Cardiac septum (tissue), 1 donor: ENCODE measurements at regions not wholly inside any gene's neighbourhood (a gene's known extent, or its start where the extent isn't known, plus 50 kb on each side); places are given as distances from the start of the nearest gene placed in this dataset.
"Not testable (repeated sequence)": the region's sequence is repeated elsewhere in the genome, so short reads cannot be mapped to it uniquely, and the experiment has no call there.

Experiments
- DNase-seq: peaks from one replicate; pipeline ENCODE4 v3.0.0-alpha.2; 2020; ENCODE audit warnings: low spot score
- intact Hi-C: fragments of 100-400 bp; cut with DNase I; formaldehyde crosslinking; loops from one replicate; pipeline ENCODE4 v1.14.0; 2022
- donor health status: DM: no; HTN: no; CAD: no.

DNA sequence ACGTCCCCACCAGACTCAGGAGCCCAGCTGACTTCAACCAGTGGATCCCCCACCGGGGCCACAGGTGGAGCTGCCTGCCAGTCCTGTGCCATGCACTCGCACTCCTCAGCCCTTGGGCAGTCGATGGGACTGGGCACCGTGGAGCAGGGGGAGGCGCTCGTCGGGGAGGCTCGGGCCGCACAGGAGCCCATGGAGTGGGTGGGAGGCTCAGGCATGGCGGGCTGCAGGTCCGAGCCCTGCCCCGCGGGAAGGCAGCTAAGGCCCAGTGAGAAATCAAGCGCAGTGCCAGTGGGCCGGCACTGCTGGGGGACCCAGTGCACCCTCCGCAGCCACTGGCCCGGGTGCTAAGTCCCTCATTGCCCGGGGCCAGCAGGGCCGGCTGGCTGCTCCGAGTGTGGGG lies 52.3 kb upstream of the LRRC30 start:
- intact Hi-C loops, result loop anchor here (5.0 kb wide), 1 partner anchor 256 kb away; no protein-coding TSS in a partner anchor
- DNase-seq, result not testable (repeated sequence)

DNA sequence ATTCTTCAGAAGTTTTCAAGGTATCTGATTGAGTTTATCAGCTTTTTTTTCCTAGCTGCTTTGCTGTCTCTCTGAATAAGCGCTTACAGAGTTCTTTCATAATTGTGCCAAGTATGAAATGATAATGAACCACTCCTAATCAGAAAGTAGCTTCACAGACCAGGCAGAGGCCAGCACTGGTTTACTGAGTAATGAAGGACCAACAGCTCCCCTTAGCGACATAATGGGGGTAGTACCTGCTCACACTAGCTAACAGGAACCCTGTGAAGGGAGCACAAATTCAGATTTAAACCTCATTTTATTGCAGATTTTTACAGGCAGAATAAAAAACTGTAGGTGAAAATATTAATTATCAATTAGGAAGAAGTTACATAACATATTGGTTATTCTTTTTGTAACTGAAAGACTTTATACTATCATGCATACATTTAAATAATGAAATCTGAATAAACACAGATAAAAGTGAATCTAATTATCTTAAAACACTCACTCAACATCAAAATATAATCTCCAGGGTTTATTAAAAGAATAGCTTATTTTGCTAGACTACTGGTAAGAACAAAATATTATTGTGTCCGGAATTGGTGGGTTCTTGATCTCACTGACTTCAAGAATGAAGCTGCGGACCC lies 53.7 kb upstream of the LRRC30 start:
- intact Hi-C loops, result loop anchor here (5.0 kb wide), 1 partner anchor 255 kb away; no protein-coding TSS in a partner anchor
- no peak for DNase-seq

GRCh38 chr18:7174344-7175095 lies 56.4 kb upstream of the LRRC30 start:
- intact Hi-C loops, result loop anchor here (5.0 kb wide), 1 partner anchor 252 kb away; no protein-coding TSS in a partner anchor
- DNase-seq, result no peak

- intact Hi-C loops, result no loop called here
- no peak for DNase-seq
These were observed 55.6 kb upstream of the LAMA1 start for GRCh38 chr18:7173216-7173615.

GRCh38 chr18:7172611-7173010 lies 55.0 kb upstream of the LAMA1 start:
- intact Hi-C loops, result no loop called here
- no peak for DNase-seq

DNA sequence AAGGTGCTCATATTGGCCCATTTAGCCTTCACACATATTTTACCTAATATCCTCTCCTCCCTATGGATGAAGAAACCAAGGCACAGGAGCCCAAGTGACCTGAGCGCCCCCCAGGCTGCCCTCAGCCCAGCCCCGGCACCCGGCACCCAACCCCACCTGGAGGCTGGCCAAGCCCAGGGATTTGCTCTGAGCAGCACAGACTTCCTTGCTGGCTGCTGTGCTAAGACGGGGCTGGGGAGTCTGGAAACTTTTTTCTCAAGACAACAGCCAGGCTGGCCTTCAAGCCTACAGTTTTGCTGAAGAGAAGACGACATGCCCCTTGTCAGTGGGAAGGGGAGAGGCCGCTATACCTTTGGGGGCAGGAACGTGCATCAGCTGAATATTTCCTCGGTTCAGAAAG lies 52.7 kb upstream of the LAMA1 start:
- intact Hi-C loops, result no loop called here
- no peak for DNase-seq

GRCh38 chr18:7169601-7170000 lies 52.0 kb upstream of the LAMA1 start:
- peak; percentile 66 for DNase-seq
- intact Hi-C loops, result no loop called here

DNA sequence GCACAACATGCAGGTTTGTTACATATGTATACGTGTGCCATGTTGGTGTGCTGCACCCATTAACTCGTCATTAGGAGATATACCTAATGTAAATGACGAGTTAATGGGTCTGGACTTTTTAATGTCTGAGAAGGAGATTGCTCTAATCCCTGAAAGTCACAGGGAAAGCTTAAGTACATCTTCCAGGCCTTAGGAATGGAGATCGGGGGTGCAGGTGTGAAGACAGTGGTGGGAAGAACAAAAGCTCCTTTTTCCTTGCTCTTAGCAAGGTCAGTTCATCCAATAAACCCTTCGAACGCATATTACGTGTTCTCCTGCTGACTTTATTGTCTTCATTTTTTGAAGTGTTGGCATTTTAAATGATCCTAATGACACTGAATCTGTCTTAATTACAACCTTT lies 50.8 kb upstream of the LAMA1 start:
- intact Hi-C loops, result no loop called here
- no peak for DNase-seq
